ENCODE measurements at regions not wholly inside any gene's neighbourhood (a gene's known extent, or its start where the extent isn't known, plus 50 kb on each side); places are given as distances from the start of the nearest gene placed in this dataset.

DNA sequence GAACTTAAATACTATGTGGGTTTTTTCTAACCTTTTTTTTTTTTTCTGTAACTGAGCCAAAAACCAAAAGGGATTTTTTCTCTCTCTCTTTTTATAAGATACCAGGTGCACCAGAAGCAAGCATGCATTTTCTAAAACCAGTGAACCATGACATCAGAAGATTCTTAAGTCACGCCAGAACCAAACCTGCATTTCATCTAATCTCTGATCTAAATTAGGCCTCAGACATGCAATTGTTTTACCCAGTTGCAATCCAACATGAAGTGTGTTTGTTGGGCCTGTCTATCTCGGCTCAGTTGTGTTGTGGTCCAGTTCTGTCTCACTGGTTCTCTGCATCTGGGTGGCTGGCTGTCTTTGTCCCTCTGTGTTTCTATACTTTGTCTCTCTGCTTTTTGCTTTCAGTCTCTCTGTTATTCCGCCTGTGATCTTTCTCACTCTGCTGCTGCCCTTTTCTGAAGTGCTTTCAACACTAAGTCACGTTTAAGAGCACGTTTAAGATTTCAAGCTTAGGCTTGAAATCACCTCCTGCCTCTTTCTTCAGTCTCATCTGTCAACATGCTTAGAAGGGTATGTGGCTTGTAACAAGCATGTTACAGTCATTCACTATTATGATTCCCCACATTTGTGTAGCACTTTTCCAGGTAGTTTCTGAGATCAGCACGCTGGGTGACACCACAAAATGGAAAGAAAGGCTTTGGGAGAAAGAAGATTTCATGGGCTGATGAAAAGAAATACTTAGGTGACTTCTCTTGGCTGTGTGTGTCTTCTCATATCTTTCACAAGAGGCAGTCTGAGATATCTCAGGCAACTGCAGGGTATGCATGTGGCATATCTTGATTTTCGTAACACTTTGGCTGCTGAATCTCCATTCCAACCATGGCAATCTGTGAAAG, 488.9 kb downstream of the SHISA9 start:
- WGBS: 88% methylated on average over 7 of the region's 7 CpGs
- Histone ChIP-seq H3K9ac (ENCODE audit: low read depth in 1 of 2, low read length in 2 of 2) (no peak overlapping the region), H3K27me3 (ENCODE audit: control insufficient read depth in 4 of 4, insufficient read depth in 4 of 4, low read length in 3 of 4) (no peaks in the 10 kb centered on the region), H3K4me3 (ENCODE audit: low read depth in 1 of 3, low read length in 3 of 3) (no peak overlapping the region), H3K36me3 (ENCODE audit: control insufficient read depth in 4 of 4, insufficient read depth in 3 of 4, low read depth in 1 of 4, low read length in 3 of 4) (no peaks in the 10 kb centered on the region), H3K9me3 (ENCODE audit: control insufficient read depth in 4 of 4, low read length in 3 of 4) (peaks cover 0 to 2% (median 0%) of the 10 kb centered on the region in 4 donors), H3K27ac (ENCODE audit: low read depth in 1 of 2, low read length in 2 of 2) (no peak overlapping the region), H3K4me1 (ENCODE audit: control insufficient read depth in 4 of 4, insufficient read depth in 4 of 4, low read length in 3 of 4) (no peaks in the 10 kb centered on the region)
- no peak for DNase-seq (ENCODE audit: low spot score)
- TF ChIP-seq JUND (IDR thresholded peaks at IDR 0.05): no peak
- TF ChIP-seq, protein P1, sequence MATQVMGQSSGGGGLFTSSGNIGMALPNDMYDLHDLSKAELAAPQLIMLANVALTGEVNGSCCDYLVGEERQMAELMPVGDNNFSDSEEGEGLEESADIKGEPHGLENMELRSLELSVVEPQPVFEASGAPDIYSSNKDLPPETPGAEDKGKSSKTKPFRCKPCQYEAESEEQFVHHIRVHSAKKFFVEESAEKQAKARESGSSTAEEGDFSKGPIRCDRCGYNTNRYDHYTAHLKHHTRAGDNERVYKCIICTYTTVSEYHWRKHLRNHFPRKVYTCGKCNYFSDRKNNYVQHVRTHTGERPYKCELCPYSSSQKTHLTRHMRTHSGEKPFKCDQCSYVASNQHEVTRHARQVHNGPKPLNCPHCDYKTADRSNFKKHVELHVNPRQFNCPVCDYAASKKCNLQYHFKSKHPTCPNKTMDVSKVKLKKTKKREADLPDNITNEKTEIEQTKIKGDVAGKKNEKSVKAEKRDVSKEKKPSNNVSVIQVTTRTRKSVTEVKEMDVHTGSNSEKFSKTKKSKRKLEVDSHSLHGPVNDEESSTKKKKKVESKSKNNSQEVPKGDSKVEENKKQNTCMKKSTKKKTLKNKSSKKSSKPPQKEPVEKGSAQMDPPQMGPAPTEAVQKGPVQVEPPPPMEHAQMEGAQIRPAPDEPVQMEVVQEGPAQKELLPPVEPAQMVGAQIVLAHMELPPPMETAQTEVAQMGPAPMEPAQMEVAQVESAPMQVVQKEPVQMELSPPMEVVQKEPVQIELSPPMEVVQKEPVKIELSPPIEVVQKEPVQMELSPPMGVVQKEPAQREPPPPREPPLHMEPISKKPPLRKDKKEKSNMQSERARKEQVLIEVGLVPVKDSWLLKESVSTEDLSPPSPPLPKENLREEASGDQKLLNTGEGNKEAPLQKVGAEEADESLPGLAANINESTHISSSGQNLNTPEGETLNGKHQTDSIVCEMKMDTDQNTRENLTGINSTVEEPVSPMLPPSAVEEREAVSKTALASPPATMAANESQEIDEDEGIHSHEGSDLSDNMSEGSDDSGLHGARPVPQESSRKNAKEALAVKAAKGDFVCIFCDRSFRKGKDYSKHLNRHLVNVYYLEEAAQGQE (IDR thresholded peaks at IDR 0.05): no peak
- no peak for TF ChIP-seq FOXA1 (IDR thresholded peaks at IDR 0.05)
- TF ChIP-seq, protein P2, sequence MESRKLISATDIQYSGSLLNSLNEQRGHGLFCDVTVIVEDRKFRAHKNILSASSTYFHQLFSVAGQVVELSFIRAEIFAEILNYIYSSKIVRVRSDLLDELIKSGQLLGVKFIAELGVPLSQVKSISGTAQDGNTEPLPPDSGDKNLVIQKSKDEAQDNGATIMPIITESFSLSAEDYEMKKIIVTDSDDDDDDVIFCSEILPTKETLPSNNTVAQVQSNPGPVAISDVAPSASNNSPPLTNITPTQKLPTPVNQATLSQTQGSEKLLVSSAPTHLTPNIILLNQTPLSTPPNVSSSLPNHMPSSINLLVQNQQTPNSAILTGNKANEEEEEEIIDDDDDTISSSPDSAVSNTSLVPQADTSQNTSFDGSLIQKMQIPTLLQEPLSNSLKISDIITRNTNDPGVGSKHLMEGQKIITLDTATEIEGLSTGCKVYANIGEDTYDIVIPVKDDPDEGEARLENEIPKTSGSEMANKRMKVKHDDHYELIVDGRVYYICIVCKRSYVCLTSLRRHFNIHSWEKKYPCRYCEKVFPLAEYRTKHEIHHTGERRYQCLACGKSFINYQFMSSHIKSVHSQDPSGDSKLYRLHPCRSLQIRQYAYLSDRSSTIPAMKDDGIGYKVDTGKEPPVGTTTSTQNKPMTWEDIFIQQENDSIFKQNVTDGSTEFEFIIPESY (IDR thresholded peaks at IDR 0.05): no peak
- TF ChIP-seq TAF1 (conservative IDR thresholded peaks at IDR 0.05): no peak
- TF ChIP-seq FOXA2 (IDR thresholded peaks at IDR 0.05): no peak
- TF ChIP-seq SP1 (IDR thresholded peaks at IDR 0.05): no peak
- TF ChIP-seq, protein P3, sequence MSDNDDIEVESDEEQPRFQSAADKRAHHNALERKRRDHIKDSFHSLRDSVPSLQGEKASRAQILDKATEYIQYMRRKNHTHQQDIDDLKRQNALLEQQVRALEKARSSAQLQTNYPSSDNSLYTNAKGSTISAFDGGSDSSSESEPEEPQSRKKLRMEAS (IDR thresholded peaks at IDR 0.05): no peak
- TF ChIP-seq EGR1 (IDR thresholded peaks at IDR 0.05; ENCODE audit: low read depth in 2 of 2): no peak
- no peak for TF ChIP-seq RXRA (IDR thresholded peaks at IDR 0.05)
- TF ChIP-seq HNF4G (IDR thresholded peaks at IDR 0.05): no peak
- TF ChIP-seq NR2F2 (IDR thresholded peaks at IDR 0.05): no peak
- TF ChIP-seq RAD21 (IDR thresholded peaks at IDR 0.05): no peak
- TF ChIP-seq, protein P4, sequence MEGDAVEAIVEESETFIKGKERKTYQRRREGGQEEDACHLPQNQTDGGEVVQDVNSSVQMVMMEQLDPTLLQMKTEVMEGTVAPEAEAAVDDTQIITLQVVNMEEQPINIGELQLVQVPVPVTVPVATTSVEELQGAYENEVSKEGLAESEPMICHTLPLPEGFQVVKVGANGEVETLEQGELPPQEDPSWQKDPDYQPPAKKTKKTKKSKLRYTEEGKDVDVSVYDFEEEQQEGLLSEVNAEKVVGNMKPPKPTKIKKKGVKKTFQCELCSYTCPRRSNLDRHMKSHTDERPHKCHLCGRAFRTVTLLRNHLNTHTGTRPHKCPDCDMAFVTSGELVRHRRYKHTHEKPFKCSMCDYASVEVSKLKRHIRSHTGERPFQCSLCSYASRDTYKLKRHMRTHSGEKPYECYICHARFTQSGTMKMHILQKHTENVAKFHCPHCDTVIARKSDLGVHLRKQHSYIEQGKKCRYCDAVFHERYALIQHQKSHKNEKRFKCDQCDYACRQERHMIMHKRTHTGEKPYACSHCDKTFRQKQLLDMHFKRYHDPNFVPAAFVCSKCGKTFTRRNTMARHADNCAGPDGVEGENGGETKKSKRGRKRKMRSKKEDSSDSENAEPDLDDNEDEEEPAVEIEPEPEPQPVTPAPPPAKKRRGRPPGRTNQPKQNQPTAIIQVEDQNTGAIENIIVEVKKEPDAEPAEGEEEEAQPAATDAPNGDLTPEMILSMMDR (IDR thresholded peaks at IDR 0.05; ENCODE audit: low read depth, low read length, missing input control): no peak
- TF ChIP-seq, protein P5, sequence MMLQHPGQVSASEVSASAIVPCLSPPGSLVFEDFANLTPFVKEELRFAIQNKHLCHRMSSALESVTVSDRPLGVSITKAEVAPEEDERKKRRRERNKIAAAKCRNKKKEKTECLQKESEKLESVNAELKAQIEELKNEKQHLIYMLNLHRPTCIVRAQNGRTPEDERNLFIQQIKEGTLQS (IDR thresholded peaks at IDR 0.05): no peak
- no peak for TF ChIP-seq YY1 (IDR thresholded peaks at IDR 0.05)
- no peak for TF ChIP-seq HNF4A (conservative IDR thresholded peaks at IDR 0.05)
- TF ChIP-seq GABPA (IDR thresholded peaks at IDR 0.05 in 1 of 2, conservative IDR thresholded peaks at IDR 0.05 in 1 of 2): no peak

Measured in liver (tissue), 8 donors.